ENCODE measurements at regions not wholly inside any gene's neighbourhood (a gene's known extent, or its start where the extent isn't known, plus 50 kb on each side); places are given as distances from the start of the nearest gene placed in this dataset.

DNA sequence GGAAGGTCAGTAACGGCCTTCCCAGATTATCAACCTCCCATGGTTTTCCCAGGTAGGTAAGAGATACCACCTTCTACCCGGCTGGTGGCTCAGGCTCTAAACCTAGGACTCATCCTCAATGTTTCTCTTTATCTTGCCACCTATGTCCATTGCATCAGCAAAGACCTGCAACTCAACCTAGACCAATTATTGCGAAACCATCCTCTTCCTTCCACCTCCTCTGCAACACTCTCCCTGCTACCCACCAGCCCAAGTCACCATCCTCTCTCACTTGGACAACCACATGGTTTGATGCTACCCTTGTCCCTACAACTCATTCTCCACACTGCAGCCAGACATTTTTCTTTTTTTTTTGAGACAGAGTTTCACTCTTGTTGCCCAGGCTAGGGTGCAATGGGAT is 65.4 kb upstream of the GDNF start:
- DNase-seq (ENCODE audit: low read depth), result no peak
- TF ChIP-seq, protein P1, sequence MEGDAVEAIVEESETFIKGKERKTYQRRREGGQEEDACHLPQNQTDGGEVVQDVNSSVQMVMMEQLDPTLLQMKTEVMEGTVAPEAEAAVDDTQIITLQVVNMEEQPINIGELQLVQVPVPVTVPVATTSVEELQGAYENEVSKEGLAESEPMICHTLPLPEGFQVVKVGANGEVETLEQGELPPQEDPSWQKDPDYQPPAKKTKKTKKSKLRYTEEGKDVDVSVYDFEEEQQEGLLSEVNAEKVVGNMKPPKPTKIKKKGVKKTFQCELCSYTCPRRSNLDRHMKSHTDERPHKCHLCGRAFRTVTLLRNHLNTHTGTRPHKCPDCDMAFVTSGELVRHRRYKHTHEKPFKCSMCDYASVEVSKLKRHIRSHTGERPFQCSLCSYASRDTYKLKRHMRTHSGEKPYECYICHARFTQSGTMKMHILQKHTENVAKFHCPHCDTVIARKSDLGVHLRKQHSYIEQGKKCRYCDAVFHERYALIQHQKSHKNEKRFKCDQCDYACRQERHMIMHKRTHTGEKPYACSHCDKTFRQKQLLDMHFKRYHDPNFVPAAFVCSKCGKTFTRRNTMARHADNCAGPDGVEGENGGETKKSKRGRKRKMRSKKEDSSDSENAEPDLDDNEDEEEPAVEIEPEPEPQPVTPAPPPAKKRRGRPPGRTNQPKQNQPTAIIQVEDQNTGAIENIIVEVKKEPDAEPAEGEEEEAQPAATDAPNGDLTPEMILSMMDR (IDR thresholded peaks at IDR 0.05; ENCODE audit: control insufficient read depth, insufficient read depth, low read depth, low read length, missing control alignments), result no peak

DNA sequence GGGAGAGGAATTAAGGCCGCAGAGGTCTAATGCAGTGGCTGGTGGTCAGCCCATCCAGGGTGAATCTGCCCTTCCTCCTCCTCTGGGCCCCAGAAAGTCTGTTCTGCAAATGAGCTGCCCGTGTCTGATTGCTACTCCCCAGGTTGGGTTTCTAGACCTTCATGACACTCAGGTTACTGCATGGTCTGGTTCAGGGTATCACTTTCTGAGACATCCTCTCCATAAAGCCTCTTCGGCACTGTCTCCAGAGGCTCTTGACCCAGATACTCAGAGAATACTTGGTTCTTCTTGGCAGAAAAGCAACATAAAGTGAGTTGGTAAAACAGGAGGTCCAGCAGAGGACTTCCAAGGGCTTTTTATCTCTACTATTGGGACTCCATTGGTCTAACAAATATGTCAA is 62.5 kb upstream of the GDNF start:
- TF ChIP-seq, protein P1 (IDR thresholded peaks at IDR 0.05; ENCODE audit: control insufficient read depth, insufficient read depth, low read depth, low read length, missing control alignments), result no peak
- no peak for DNase-seq (ENCODE audit: low read depth)
- H3K4me3 ChIP-seq (ENCODE audit: control insufficient read depth, low read depth, low read length), result no peak overlapping the region

More for the DNA sequence above, 65.4 kb upstream of the GDNF start:
- H3K4me3 ChIP-seq (ENCODE audit: control insufficient read depth, low read depth, low read length), result no peak overlapping the region

DNA sequence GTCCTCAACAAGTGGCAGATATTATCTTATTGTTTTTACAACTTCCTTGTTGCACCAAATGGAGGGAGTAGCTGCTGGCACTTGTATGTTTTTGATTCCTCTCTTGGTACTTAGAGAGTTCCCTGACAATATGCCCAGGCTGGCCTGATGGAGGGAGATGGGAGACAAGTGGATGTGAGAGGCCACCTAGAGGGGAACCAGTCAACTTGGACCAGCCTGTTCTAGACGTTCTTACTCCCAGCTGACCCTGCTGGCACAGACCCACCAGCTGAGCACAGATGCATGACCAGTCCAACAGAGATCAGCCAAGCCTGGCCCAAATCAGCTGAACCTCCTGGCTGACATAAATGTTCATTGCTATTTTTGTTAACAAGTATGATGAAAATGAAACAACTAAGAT is 60.9 kb upstream of the GDNF start:
- TF ChIP-seq, protein P1 (IDR thresholded peaks at IDR 0.05; ENCODE audit: control insufficient read depth, insufficient read depth, low read depth, low read length, missing control alignments), result peak; percentile 47
- H3K4me3 ChIP-seq (ENCODE audit: control insufficient read depth, low read depth, low read length), result no peak overlapping the region
- DNase-seq (ENCODE audit: low read depth), result peak; percentile 44

DNA sequence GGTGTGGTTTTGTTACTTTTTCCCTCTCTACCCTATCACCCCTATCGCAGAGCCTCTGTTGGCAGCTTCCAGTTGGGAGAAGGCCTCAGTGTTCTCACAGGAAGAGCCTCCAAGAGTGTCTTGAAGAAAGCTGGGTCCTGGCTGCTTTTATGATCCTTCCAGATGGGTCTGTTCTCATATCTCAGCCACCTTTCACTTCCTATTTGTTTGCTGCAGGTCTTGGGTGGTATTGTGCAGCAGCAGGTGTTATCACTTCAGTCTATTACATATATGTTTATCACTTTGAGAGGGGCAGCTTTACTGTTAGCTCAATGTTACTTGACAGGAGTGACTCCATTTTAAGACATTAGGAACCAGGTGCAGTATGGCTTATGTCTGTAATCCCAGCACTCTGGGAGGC is 59.2 kb upstream of the GDNF start:
- H3K4me3 ChIP-seq (ENCODE audit: control insufficient read depth, low read depth, low read length), result no peak overlapping the region
- TF ChIP-seq, protein P1 (IDR thresholded peaks at IDR 0.05; ENCODE audit: control insufficient read depth, insufficient read depth, low read depth, low read length, missing control alignments), result no peak
- no peak for DNase-seq (ENCODE audit: low read depth)

DNA sequence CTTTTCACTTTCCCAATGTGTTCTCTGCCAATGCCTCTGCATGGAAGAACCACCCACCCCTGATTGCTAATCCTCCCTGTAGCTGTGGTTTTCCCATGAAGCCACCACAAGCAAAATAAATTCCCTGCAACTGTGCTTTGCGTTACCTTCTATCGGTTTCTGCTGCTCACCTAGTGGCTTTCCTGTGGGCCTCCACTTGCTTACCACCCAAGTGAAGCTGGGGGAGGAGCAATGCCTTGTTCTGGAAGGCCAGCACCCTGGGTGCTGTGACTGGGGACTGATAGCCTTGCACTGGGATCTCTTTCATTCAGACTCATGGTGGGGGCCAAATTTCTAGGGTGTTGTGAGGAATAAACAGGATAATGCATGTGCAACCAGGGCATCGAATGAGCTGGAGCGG is 56.3 kb upstream of the GDNF start:
- H3K4me3 ChIP-seq (ENCODE audit: control insufficient read depth, low read depth, low read length), result no peak overlapping the region
- DNase-seq (ENCODE audit: low read depth), result no peak
- TF ChIP-seq, protein P1 (IDR thresholded peaks at IDR 0.05; ENCODE audit: control insufficient read depth, insufficient read depth, low read depth, low read length, missing control alignments), result no peak

DNA sequence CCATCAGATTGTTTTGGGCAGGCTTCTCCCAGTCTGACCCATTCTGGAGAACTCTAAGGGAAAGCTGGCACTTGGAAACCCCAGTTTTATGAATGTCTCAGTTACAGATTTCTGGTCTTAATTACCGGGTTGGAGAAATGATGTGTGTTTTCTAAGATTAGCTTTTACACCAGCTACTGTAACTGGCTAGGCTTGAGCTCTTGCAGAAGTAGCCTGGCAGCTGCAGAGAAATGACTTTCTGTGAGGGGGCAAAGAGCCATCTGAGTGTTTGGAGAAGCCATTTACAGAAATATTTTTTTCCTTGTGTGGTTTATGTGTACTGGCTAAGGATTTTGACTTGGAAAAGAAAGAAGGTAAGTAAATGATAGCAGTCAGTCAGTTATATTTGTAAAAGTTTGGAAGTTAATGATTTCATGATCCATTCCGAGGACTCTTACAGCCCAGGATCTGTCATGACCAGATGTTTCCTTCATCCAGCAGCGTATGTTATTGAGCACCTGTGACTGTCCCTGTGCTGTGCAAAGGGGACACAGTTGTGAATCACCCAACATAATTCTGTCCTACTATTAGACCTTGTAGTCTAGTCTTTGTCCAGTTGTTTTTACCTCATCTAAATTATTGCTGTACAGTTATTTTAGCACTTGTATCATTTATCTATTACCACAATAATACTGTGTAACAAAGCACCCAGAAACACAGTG is 53.7 kb upstream of the GDNF start:
- DNase-seq (ENCODE audit: low read depth), result peak; percentile 4
- TF ChIP-seq, protein P1 (IDR thresholded peaks at IDR 0.05; ENCODE audit: control insufficient read depth, insufficient read depth, low read depth, low read length, missing control alignments), result no peak
- no peak overlapping the region for H3K4me3 ChIP-seq (ENCODE audit: control insufficient read depth, low read depth, low read length)
